ENCODE measurements at regions not wholly inside any gene's neighbourhood (a gene's known extent, or its start where the extent isn't known, plus 50 kb on each side); places are given as distances from the start of the nearest gene placed in this dataset.

DNA sequence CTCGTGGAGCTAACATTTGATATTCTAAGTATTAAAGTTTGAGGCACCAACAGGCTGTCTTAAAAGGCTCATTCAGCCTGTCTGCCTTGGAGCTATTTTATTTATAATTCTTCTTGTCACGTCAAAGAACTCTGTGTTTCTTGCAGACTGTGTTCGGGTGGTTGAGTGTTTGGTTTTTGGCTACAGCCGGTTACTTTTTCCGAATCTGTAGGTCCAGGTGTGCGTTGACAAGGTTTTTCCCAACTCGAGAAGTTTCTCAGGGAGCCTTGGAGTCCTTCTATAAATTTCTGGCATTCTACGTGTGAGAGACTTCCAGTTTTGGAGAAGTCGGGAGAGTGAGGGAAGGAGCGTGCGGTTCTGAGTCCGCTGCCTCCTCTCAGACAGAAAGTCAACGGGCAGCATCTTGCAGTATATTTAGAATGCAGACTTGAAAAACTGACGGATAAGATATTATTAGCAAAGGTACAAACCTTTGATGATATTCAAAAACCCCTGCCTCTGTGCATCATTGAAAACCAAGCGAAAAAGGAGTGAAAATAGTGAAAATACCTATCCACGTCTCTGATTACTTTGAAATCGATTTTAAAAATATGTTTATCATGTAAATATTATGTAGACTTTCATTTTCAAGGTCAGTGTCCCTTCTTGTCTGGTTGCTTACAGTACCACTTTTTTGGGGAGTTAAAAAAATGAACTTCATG is 85.2 kb upstream of the PPARA start:
- TF ChIP-seq, protein P1, sequence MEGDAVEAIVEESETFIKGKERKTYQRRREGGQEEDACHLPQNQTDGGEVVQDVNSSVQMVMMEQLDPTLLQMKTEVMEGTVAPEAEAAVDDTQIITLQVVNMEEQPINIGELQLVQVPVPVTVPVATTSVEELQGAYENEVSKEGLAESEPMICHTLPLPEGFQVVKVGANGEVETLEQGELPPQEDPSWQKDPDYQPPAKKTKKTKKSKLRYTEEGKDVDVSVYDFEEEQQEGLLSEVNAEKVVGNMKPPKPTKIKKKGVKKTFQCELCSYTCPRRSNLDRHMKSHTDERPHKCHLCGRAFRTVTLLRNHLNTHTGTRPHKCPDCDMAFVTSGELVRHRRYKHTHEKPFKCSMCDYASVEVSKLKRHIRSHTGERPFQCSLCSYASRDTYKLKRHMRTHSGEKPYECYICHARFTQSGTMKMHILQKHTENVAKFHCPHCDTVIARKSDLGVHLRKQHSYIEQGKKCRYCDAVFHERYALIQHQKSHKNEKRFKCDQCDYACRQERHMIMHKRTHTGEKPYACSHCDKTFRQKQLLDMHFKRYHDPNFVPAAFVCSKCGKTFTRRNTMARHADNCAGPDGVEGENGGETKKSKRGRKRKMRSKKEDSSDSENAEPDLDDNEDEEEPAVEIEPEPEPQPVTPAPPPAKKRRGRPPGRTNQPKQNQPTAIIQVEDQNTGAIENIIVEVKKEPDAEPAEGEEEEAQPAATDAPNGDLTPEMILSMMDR (conservative IDR thresholded peaks at IDR 0.05; ENCODE audit: low read length) = no peak
- no peak for TF ChIP-seq EZH2phosphoT487 (IDR thresholded peaks at IDR 0.05; ENCODE audit: borderline replicate concordance)
